WTC11 (cell line): ENCODE measurements at regions not wholly inside any gene's neighbourhood (a gene's known extent, or its start where the extent isn't known, plus 50 kb on each side); places are given as distances from the start of the nearest gene placed in this dataset.

Source experiments
- ATAC-seq: fragments of 200-7000 bp; cut with Tn5 transposase; 2 replicates; pipeline ENCODE4 v1.10.0; 2021; ENCODE audit warnings: mild to moderate bottlenecking, moderate library complexity
- CTCF ChIA-PET: fragments of 300-600 bp; sonication (Branson Sonifier 250); formaldehyde crosslinking; loops from one replicate; lab custom pipeline; 2021; ENCODE audit warnings: antibody characterized with exemption; lab: Charles Lee
- POLR2A ChIA-PET: fragments of 350-600 bp; sonication (Branson Sonifier 250); formaldehyde crosslinking; loops from one replicate; lab custom pipeline; 2021; ENCODE audit warnings: antibody characterized with exemption; lab: Charles Lee
- DNase-seq: peaks from one replicate; pipeline ENCODE4 v3.0.0; 2021; ENCODE audit warnings: low spot score
- H3K27ac Mint-ChIP-seq: 2 replicates; pipeline ENCODE4 v1.8.0; 2021; ENCODE audit warnings: mixed read lengths
- H3K27me3 Mint-ChIP-seq: 2 replicates; pipeline ENCODE4 v1.8.0; 2021; ENCODE audit warnings: low read depth, mild to moderate bottlenecking, moderate library complexity, mixed read lengths
- H3K36me3 Mint-ChIP-seq: 2 replicates; pipeline ENCODE4 v1.8.0; 2021; ENCODE audit warnings: mixed read lengths
- H3K4me1 Mint-ChIP-seq: 2 replicates; pipeline ENCODE4 v1.8.0; 2022; ENCODE audit warnings: mixed read lengths
- H3K4me3 Mint-ChIP-seq: 2 replicates; pipeline ENCODE4 v1.8.0; 2021; ENCODE audit warnings: mild to moderate bottlenecking, moderate library complexity, mixed read lengths
- H3K9me3 Mint-ChIP-seq: 2 replicates; pipeline ENCODE4 v1.8.0; 2021; ENCODE audit warnings: mixed read lengths
- ATF1 ChIP-seq: sonication (generic); formaldehyde crosslinking; IDR thresholded peaks from 2 replicates; pipeline ENCODE4 v1.8.1; 2023; ENCODE audit warnings: mild to moderate bottlenecking, moderate library complexity, missing genetic modification reagents
- CBFB ChIP-seq: sonication (generic); formaldehyde crosslinking; IDR thresholded peaks from 2 replicates; pipeline ENCODE4 v1.8.1; 2022; ENCODE audit warnings: mild to moderate bottlenecking, low read depth, missing genetic modification reagents
- GTF2I ChIP-seq: fragments of 250-450 bp; sonication (Bioruptor Pico); conservative IDR thresholded peaks from 2 replicates; pipeline ENCODE4 v1.4.0; 2021; ENCODE audit warnings: mild to moderate bottlenecking
- IRF1 ChIP-seq: sonication (generic); formaldehyde crosslinking; IDR thresholded peaks from 2 replicates; pipeline ENCODE4 v1.8.0; 2023; ENCODE audit warnings: missing genetic modification reagents
- SOX15 ChIP-seq: fragments of 250-450 bp; sonication (Bioruptor Pico); IDR thresholded peaks from 2 replicates; pipeline ENCODE4 v1.9.0; 2021; ENCODE audit warnings: mild to moderate bottlenecking
- SP1 ChIP-seq: sonication (generic); formaldehyde crosslinking; conservative IDR thresholded peaks from 2 replicates; pipeline ENCODE4 v1.8.1; 2022; ENCODE audit warnings: missing genetic modification reagents
- ZNF317 ChIP-seq: sonication (generic); formaldehyde crosslinking; IDR thresholded peaks from 2 replicates; pipeline ENCODE4 v1.8.1; 2023; ENCODE audit warnings: low read depth, mild to moderate bottlenecking, moderate library complexity, missing genetic modification reagents, borderline replicate concordance
- ZNF416 ChIP-seq: fragments of 250-450 bp; sonication (Bioruptor Pico); IDR thresholded peaks from 2 replicates; pipeline ENCODE4 v1.9.0; 2021; ENCODE audit warnings: mild to moderate bottlenecking, inconsistent platforms
- ZNF671 ChIP-seq: fragments of 250-450 bp; sonication (Bioruptor Pico); IDR thresholded peaks from 2 replicates; pipeline ENCODE4 v1.8.0; 2021; ENCODE audit warnings: mild to moderate bottlenecking
- TF ChIP-seq, protein P1 (sequence below): sonication (generic); formaldehyde crosslinking; IDR thresholded peaks from 2 replicates; pipeline ENCODE4 v1.8.0; 2023; ENCODE audit warnings: missing genetic modification reagents, mild to moderate bottlenecking, borderline replicate concordance
- TF ChIP-seq, protein P2 (sequence below): sonication (generic); formaldehyde crosslinking; IDR thresholded peaks from 2 replicates; pipeline ENCODE4 v1.8.1; 2022; ENCODE audit warnings: mild to moderate bottlenecking, moderate library complexity, missing genetic modification reagents
- TF ChIP-seq, protein P3 (sequence below): fragments of 250-450 bp; sonication (Bioruptor Pico); IDR thresholded peaks from 2 replicates; pipeline ENCODE4 v2.1.2; 2022; ENCODE audit warnings: mild to moderate bottlenecking, moderate library complexity
- TF ChIP-seq, protein P4 (sequence below): sonication (generic); formaldehyde crosslinking; IDR thresholded peaks from 2 replicates; pipeline ENCODE4 v1.8.0; 2022; ENCODE audit warnings: missing genetic modification reagents
- TF ChIP-seq, protein P5 (sequence below): sonication (generic); formaldehyde crosslinking; IDR thresholded peaks from 2 replicates; pipeline ENCODE4 v1.8.0; 2022; ENCODE audit warnings: mild to moderate bottlenecking, missing genetic modification reagents
- TF ChIP-seq, protein P6 (sequence below): sonication (generic); formaldehyde crosslinking; IDR thresholded peaks from 2 replicates; pipeline ENCODE4 v1.8.1; 2022; ENCODE audit warnings: missing genetic modification reagents, borderline replicate concordance

- Mint-ChIP-seq H3K27ac (no peak overlapping the region), H3K4me3 (no peak overlapping the region), H3K36me3 (peaks cover 28% of the 10 kb centered on the region), H3K9me3 (peaks cover 44% of the 10 kb centered on the region), H3K27me3 (no peaks in the 10 kb centered on the region; the same call in 1 of the 2 replicates), H3K4me1 (no peaks in the 10 kb centered on the region)
- ChIA-PET CTCF (no interaction called here), POLR2A (no interaction called here)
- DNase-seq = no peak
- TF ChIP-seq, protein P1, sequence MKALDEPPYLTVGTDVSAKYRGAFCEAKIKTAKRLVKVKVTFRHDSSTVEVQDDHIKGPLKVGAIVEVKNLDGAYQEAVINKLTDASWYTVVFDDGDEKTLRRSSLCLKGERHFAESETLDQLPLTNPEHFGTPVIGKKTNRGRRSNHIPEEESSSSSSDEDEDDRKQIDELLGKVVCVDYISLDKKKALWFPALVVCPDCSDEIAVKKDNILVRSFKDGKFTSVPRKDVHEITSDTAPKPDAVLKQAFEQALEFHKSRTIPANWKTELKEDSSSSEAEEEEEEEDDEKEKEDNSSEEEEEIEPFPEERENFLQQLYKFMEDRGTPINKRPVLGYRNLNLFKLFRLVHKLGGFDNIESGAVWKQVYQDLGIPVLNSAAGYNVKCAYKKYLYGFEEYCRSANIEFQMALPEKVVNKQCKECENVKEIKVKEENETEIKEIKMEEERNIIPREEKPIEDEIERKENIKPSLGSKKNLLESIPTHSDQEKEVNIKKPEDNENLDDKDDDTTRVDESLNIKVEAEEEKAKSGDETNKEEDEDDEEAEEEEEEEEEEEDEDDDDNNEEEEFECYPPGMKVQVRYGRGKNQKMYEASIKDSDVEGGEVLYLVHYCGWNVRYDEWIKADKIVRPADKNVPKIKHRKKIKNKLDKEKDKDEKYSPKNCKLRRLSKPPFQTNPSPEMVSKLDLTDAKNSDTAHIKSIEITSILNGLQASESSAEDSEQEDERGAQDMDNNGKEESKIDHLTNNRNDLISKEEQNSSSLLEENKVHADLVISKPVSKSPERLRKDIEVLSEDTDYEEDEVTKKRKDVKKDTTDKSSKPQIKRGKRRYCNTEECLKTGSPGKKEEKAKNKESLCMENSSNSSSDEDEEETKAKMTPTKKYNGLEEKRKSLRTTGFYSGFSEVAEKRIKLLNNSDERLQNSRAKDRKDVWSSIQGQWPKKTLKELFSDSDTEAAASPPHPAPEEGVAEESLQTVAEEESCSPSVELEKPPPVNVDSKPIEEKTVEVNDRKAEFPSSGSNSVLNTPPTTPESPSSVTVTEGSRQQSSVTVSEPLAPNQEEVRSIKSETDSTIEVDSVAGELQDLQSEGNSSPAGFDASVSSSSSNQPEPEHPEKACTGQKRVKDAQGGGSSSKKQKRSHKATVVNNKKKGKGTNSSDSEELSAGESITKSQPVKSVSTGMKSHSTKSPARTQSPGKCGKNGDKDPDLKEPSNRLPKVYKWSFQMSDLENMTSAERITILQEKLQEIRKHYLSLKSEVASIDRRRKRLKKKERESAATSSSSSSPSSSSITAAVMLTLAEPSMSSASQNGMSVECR = no peak
- TF ChIP-seq ZNF671 = no peak
- TF ChIP-seq, protein P2, sequence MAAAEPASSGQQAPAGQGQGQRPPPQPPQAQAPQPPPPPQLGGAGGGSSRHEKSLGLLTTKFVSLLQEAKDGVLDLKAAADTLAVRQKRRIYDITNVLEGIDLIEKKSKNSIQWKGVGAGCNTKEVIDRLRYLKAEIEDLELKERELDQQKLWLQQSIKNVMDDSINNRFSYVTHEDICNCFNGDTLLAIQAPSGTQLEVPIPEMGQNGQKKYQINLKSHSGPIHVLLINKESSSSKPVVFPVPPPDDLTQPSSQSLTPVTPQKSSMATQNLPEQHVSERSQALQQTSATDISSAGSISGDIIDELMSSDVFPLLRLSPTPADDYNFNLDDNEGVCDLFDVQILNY = no peak
- TF ChIP-seq ZNF416 (CRISPR knock-in tag) = no peak
- TF ChIP-seq ATF1 (CRISPR knock-in tag) = no peak
- no peak for TF ChIP-seq IRF1 (CRISPR knock-in tag)
- TF ChIP-seq SP1 (CRISPR knock-in tag) = no peak
- TF ChIP-seq, protein P3, sequence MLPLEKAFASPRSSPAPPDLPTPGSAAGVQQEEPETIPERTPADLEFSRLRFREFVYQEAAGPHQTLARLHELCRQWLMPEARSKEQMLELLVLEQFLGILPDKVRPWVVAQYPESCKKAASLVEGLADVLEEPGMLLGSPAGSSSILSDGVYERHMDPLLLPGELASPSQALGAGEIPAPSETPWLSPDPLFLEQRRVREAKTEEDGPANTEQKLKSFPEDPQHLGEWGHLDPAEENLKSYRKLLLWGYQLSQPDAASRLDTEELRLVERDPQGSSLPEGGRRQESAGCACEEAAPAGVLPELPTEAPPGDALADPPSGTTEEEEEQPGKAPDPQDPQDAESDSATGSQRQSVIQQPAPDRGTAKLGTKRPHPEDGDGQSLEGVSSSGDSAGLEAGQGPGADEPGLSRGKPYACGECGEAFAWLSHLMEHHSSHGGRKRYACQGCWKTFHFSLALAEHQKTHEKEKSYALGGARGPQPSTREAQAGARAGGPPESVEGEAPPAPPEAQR (CRISPR knock-in tag) = no peak
- TF ChIP-seq, protein P4, sequence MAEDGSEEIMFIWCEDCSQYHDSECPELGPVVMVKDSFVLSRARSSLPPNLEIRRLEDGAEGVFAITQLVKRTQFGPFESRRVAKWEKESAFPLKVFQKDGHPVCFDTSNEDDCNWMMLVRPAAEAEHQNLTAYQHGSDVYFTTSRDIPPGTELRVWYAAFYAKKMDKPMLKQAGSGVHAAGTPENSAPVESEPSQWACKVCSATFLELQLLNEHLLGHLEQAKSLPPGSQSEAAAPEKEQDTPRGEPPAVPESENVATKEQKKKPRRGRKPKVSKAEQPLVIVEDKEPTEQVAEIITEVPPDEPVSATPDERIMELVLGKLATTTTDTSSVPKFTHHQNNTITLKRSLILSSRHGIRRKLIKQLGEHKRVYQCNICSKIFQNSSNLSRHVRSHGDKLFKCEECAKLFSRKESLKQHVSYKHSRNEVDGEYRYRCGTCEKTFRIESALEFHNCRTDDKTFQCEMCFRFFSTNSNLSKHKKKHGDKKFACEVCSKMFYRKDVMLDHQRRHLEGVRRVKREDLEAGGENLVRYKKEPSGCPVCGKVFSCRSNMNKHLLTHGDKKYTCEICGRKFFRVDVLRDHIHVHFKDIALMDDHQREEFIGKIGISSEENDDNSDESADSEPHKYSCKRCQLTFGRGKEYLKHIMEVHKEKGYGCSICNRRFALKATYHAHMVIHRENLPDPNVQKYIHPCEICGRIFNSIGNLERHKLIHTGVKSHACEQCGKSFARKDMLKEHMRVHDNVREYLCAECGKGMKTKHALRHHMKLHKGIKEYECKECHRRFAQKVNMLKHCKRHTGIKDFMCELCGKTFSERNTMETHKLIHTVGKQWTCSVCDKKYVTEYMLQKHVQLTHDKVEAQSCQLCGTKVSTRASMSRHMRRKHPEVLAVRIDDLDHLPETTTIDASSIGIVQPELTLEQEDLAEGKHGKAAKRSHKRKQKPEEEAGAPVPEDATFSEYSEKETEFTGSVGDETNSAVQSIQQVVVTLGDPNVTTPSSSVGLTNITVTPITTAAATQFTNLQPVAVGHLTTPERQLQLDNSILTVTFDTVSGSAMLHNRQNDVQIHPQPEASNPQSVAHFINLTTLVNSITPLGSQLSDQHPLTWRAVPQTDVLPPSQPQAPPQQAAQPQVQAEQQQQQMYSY (CRISPR knock-in tag) = no peak
- no peak for TF ChIP-seq SOX15 (CRISPR knock-in tag)
- TF ChIP-seq, protein P5, sequence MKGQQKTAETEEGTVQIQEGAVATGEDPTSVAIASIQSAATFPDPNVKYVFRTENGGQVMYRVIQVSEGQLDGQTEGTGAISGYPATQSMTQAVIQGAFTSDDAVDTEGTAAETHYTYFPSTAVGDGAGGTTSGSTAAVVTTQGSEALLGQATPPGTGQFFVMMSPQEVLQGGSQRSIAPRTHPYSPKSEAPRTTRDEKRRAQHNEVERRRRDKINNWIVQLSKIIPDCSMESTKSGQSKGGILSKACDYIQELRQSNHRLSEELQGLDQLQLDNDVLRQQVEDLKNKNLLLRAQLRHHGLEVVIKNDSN (CRISPR knock-in tag) = no peak
- no peak for TF ChIP-seq GTF2I (CRISPR knock-in tag)
- TF ChIP-seq, protein P6, sequence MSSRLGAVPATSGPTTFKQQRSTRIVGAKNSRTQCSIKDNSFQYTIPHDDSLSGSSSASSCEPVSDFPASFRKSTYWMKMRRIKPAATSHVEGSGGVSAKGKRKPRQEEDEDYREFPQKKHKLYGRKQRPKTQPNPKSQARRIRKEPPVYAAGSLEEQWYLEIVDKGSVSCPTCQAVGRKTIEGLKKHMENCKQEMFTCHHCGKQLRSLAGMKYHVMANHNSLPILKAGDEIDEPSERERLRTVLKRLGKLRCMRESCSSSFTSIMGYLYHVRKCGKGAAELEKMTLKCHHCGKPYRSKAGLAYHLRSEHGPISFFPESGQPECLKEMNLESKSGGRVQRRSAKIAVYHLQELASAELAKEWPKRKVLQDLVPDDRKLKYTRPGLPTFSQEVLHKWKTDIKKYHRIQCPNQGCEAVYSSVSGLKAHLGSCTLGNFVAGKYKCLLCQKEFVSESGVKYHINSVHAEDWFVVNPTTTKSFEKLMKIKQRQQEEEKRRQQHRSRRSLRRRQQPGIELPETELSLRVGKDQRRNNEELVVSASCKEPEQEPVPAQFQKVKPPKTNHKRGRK (CRISPR knock-in tag) = no peak
- no peak for TF ChIP-seq CBFB (CRISPR knock-in tag)
- no peak for TF ChIP-seq ZNF317 (CRISPR knock-in tag)
- no peak for ATAC-seq
Measured at GRCh38 chr11:93039531-93040240, 70.2 kb downstream of the MTNR1B start.
